Esophagus squamous epithelium (tissue), 5 donors: ENCODE measurements at regions not wholly inside any gene's neighbourhood (a gene's known extent, or its start where the extent isn't known, plus 50 kb on each side); places are given as distances from the start of the nearest gene placed in this dataset.

Experiments used
- DNase-seq: peaks from one replicate; lab custom pipeline; 2025; lab: John Stamatoyannopoulos, UW
- H3K27ac ChIP-seq, 4 donors: fragments of 200-600 bp; sonication (generic); one replicate each; pipeline ENCODE4 v1.5.1; 2016 to 2019; ENCODE audit warnings: mild to moderate bottlenecking in 1 of 4
- H3K27me3 ChIP-seq, 4 donors: fragments of 200-600 bp; sonication (generic); 1 replicate in 3 of 4; 2 replicates in 1 of 4; pipeline versions ENCODE4 v1.5.1 to v1.6.0; 2017 to 2021; ENCODE audit warnings: antibody characterized with exemption in 1 of 4
- H3K36me3 ChIP-seq, 3 donors: fragments of 200-600 bp; sonication (generic); one replicate each; pipeline ENCODE4 v1.5.1; 2016 to 2019
- H3K4me1 ChIP-seq, 3 donors: fragments of 200-600 bp; sonication (generic); one replicate each; pipeline ENCODE4 v1.5.1; 2017 to 2019
- H3K4me3 ChIP-seq, 4 donors: fragments of 200-600 bp; sonication (generic); 1 replicate in 3 of 4; 2 replicates in 1 of 4; pipeline ENCODE4 v1.5.1; 2016 to 2019; ENCODE audit warnings: mild to moderate bottlenecking in 2 of 4, moderate library complexity in 1 of 4
- H3K9me3 ChIP-seq, 3 donors: fragments of 200-600 bp; sonication (generic); one replicate each; pipeline ENCODE4 v1.5.1; 2016 to 2019
- CTCF ChIP-seq, 6 experiments: fragments of 450-650 bp in 4 of 6; fragments of 200-600 bp in 2 of 6; sonication (generic) in 2 of 6; IDR thresholded peaks; one replicate each; pipeline ENCODE4 v1.5.1; 2016 to 2019; ENCODE audit warnings: antibody characterized with exemption in 6 of 6, mild to moderate bottlenecking in 4 of 6, moderate library complexity in 4 of 6
- POLR2A ChIP-seq, 4 donors: fragments of 450-650 bp; IDR thresholded peaks; one replicate each; pipeline ENCODE4 v1.6.1; 2017; ENCODE audit warnings: antibody characterized with exemption in 4 of 4, mild to moderate bottlenecking in 4 of 4, moderate library complexity in 3 of 4
- WGBS, 2 donors: methylation state at CpG; one replicate each; pipeline ENCODE4 v1.1.5; 2018; 5-methylcytosine and 5-hydroxymethylcytosine counted together
- intact Hi-C: fragments of 100-400 bp; cut with DNase I; formaldehyde crosslinking; loops from one replicate; pipeline ENCODE4 v1.15.0; 2022
- donor health status: DM: yes; HTN: yes; CAD: no.

GRCh38 chr7:37535841-37536240 is 87.2 kb upstream of the ELMO1 start:
- no peak overlapping the region for H3K27ac ChIP-seq
- TF ChIP-seq CTCF (IDR thresholded peaks at IDR 0.05) = no peak
- TF ChIP-seq POLR2A (IDR thresholded peaks at IDR 0.05) = no peak

GRCh38 chr7:37536706-37537105 is 88.0 kb upstream of the ELMO1 start:
- Histone ChIP-seq H3K4me3 (no peak overlapping the region), H3K9me3 (no peaks in the 10 kb centered on the region), H3K36me3 (no peaks in the 10 kb centered on the region), H3K4me1 (no peaks in the 10 kb centered on the region), H3K27ac (peak overlapping the region in 1 of 4 donors; percentile 6), H3K27me3 (no peaks in the 10 kb centered on the region)
- 30 to 32% methylated on average over 4 of the region's 4 CpGs for WGBS, 2 donors
- TF ChIP-seq CTCF (IDR thresholded peaks at IDR 0.05) (no peak), POLR2A (IDR thresholded peaks at IDR 0.05) (no peak)
- no peak for DNase-seq
- intact Hi-C loops = no loop called here

More at GRCh38 chr7:37535841-37536240, 87.2 kb upstream of the ELMO1 start:
- no peaks in the 10 kb centered on the region for H3K4me1 ChIP-seq
- H3K36me3 ChIP-seq = no peaks in the 10 kb centered on the region
- no peaks in the 10 kb centered on the region for H3K9me3 ChIP-seq
- DNase-seq = no peak
- no peaks in the 10 kb centered on the region for H3K27me3 ChIP-seq
- no peak overlapping the region for H3K4me3 ChIP-seq
- intact Hi-C loops = no loop called here

GRCh38 chr7:37537439-37537838 is 88.8 kb upstream of the ELMO1 start:
- WGBS, 2 donors = 70 to 79% methylated on average over 5 of the region's 5 CpGs
- TF ChIP-seq POLR2A (IDR thresholded peaks at IDR 0.05) (no peak), CTCF (IDR thresholded peaks at IDR 0.05) (no peak)
- DNase-seq = no peak
- H3K36me3 ChIP-seq = no peaks in the 10 kb centered on the region
- H3K9me3 ChIP-seq = no peaks in the 10 kb centered on the region
- H3K4me1 ChIP-seq = no peaks in the 10 kb centered on the region
- H3K4me3 ChIP-seq = no peak overlapping the region
- intact Hi-C loops = no loop called here
- H3K27ac ChIP-seq = no peak overlapping the region
- no peaks in the 10 kb centered on the region for H3K27me3 ChIP-seq

- Histone ChIP-seq H3K4me3 (no peak overlapping the region), H3K27ac (no peak overlapping the region), H3K4me1 (no peaks in the 10 kb centered on the region), H3K9me3 (no peaks in the 10 kb centered on the region), H3K27me3 (no peaks in the 10 kb centered on the region), H3K36me3 (no peaks in the 10 kb centered on the region)
- 78 to 85% methylated on average over 3 to 4 of the region's 4 CpGs for WGBS, 2 donors
- no peak for DNase-seq
- intact Hi-C loops = no loop called here
- TF ChIP-seq CTCF (IDR thresholded peaks at IDR 0.05) (no peak), POLR2A (IDR thresholded peaks at IDR 0.05) (no peak)
Observed at GRCh38 chr7:37538945-37539344, 90.3 kb upstream of the ELMO1 start.

GRCh38 chr7:37540917-37541316 is 92.3 kb upstream of the ELMO1 start:
- WGBS, 2 donors = 44 to 76% methylated on average over 8 of the region's 9 CpGs
- Histone ChIP-seq H3K27ac (no peak overlapping the region), H3K4me1 (no peaks in the 10 kb centered on the region), H3K27me3 (no peaks in the 10 kb centered on the region), H3K36me3 (no peaks in the 10 kb centered on the region), H3K4me3 (no peak overlapping the region), H3K9me3 (no peaks in the 10 kb centered on the region)
- no peak for TF ChIP-seq CTCF (IDR thresholded peaks at IDR 0.05)
- TF ChIP-seq POLR2A (IDR thresholded peaks at IDR 0.05) = no peak
- DNase-seq = no peak
- intact Hi-C loops = no loop called here
